SK-N-MC (cell line): ENCODE measurements at regions not wholly inside any gene's neighbourhood (a gene's known extent, or its start where the extent isn't known, plus 50 kb on each side); places are given as distances from the start of the nearest gene placed in this dataset.

Source experiments
- DNase-seq: peaks from one replicate; pipeline ENCODE4 v3.0.0-alpha.2; 2011; ENCODE audit warnings: low read depth, low spot score
- H3K27ac ChIP-seq: fragments of 200-600 bp; sonication (generic); 2 replicates; pipeline ENCODE4 v1.5.1; 2016; ENCODE audit warnings: mixed run types
- H3K36me3 ChIP-seq: fragments of 200-600 bp; sonication (generic); 2 replicates; pipeline ENCODE4 v1.6.1; 2017; ENCODE audit warnings: antibody characterized with exemption, low read length, mixed read lengths; ENCODE audit not compliant: insufficient read depth
- H3K4me3 ChIP-seq: fragments of 200-600 bp; sonication (generic); 2 replicates; pipeline ENCODE4 v1.5.1; 2016
- H3K9ac ChIP-seq: fragments of 200-600 bp; sonication (generic); 2 replicates; pipeline ENCODE4 v1.8.0; 2017; ENCODE audit warnings: mixed run types, mixed read lengths; ENCODE audit not compliant: insufficient read length
- H3K9me3 ChIP-seq: fragments of 200-600 bp; sonication (generic); 2 replicates; pipeline ENCODE4 v1.6.1; 2017; ENCODE audit warnings: low read depth, mild to moderate bottlenecking, antibody characterized with exemption, low read length, moderate library complexity, mixed read lengths
- EZH2 ChIP-seq: fragments of 200-600 bp; sonication (generic); IDR thresholded peaks from one replicate; pipeline ENCODE4 v1.6.1; 2017; ENCODE audit warnings: antibody characterized with exemption
- FOXP2 ChIP-seq: optimal IDR thresholded peaks from 2 replicates; pipeline ENCODE3; 2011; ENCODE audit warnings: mild to moderate bottlenecking, moderate library complexity; ENCODE audit not compliant: insufficient read depth; ENCODE audit errors: extremely low read length, control extremely low read depth
- POLR2AphosphoS5 ChIP-seq: IDR thresholded peaks from 2 replicates; pipeline ENCODE4 v1.6.1; 2012; ENCODE audit warnings: mild to moderate bottlenecking, low read depth, low read length, borderline replicate concordance

DNA sequence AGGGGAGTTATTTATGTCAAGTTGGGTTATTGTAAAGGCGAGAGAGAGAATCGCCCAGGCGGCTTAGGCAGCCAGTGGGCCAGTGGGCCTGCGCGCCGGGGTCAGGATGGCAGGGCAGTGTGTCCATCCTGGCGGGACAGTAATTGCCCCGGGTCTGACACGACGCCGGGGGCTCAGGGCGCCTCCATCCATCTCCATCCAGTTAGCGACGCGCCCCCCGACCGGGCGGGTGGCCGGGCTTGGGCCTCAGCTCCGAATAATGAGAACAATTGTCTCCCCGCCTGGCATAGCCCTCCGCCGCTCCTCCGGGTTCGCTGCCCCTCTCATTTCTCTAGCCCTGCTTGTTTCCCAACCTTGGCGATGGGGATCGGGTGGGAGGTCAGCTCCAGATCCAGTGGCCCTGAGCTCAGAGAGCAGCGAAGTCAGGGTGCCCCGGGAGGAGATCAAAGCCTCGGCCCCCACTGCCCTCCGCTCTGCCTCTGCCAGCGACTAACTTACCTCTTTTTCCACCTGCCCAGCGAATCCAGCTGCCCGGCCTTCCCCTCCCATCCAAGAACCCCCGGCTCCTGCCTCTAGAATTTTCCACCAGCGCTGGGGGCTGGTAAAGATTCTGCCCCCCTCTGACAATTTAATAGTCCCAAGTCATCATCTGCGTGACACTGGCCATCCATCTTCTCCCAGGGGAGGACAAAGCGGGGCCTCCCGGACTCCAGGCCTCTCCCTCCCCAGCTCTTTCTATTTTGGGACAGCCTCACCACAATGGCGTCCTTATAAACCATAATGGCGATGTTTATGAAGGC lies 56.9 kb upstream of the TMEM33 start:
- TF ChIP-seq POLR2AphosphoS5 (no peak), FOXP2 (no peak), EZH2 (no peak)
- no peak for DNase-seq
- H3K4me3 ChIP-seq, result no peak overlapping the region
- H3K27ac ChIP-seq, result no peak overlapping the region
- no peaks in the 10 kb centered on the region for H3K36me3 ChIP-seq
- no peak overlapping the region for H3K9ac ChIP-seq
- H3K9me3 ChIP-seq, result no peaks in the 10 kb centered on the region

DNA sequence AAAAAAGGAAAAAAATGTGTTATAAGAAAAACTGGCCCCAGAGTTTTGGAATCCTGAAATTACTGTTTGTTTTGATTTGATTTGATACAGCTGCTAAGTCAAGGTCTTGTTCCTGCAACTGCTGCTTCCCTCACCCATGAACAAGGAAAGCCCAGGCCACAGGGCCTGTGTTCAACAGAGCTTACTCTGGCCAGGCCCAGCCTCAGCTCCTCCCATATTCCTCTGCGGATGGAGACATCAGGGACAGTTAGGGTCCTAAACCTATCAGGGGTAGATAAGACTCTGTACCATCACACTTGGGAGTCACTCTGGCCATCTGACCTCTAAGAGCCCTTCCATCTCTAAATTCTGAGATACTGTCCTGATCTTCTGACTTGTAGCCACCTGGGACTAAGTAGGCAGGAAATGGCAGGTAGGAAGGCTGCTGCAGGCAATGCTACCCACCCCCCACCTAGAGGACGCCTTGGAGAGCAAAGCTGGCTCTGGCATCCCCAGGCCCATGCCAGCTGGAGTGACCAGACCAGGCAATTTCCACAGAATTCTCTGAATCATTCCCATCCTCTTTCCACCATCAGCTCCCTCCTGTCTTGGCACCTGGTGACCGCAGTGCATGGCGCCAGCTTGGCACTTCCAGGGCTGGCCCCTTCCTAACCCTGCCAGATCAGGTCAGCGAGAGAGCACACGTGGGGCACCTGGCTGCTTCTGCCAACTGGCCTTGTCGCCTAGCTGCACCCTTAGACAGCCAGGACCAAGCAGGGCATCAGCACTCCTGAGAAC lies 58.0 kb upstream of the TMEM33 start:
- H3K9ac ChIP-seq, result no peak overlapping the region
- H3K9me3 ChIP-seq, result no peaks in the 10 kb centered on the region
- H3K27ac ChIP-seq, result no peak overlapping the region
- no peak overlapping the region for H3K4me3 ChIP-seq
- H3K36me3 ChIP-seq, result no peaks in the 10 kb centered on the region
- TF ChIP-seq EZH2 (no peak), POLR2AphosphoS5 (no peak), FOXP2 (no peak)
- no peak for DNase-seq

DNA sequence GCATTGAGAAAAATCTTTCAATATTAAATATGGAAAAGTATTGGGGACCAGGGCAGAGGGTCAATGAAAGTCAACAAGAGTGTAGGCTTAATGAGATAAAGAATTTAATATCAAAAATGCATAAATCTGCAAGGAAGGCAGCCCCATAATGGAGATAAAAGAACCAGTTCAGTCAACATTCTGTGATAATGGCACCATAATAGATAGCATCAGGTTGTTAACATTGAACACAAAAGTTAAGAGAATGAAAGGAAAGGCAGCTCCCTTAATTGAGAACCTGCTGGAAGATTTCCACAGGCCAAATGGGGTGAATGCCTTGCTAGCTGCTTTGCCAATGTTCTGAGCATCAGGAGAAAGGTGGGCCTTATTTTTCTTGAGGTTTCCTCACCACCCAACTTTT lies 60.4 kb upstream of the TMEM33 start:
- H3K4me3 ChIP-seq, result no peak overlapping the region
- no peaks in the 10 kb centered on the region for H3K36me3 ChIP-seq
- no peak overlapping the region for H3K9ac ChIP-seq
- DNase-seq, result no peak
- no peaks in the 10 kb centered on the region for H3K9me3 ChIP-seq
- H3K27ac ChIP-seq, result no peak overlapping the region
- TF ChIP-seq FOXP2 (no peak), POLR2AphosphoS5 (no peak), EZH2 (no peak)

DNA sequence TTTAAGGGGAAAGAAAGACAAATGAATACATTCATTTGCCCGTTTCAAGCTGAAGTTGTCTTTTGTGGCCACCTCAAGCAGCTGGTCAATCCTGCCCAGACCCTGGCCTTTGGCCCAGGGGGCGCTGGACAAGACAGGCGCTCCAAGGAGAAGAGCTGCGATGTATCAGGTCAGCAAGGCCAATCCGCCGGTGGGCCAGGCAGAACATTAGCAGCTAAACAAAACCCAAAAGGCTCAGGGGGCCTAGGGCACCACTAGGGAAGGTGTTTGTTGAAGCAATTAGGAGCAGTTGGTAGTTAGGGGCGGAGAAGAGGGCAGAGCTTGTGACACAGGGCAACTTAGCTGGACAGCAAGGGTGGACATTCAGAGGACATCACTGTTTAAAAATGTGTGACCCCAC lies 60.8 kb upstream of the TMEM33 start:
- DNase-seq, result no peak
- H3K9me3 ChIP-seq, result no peaks in the 10 kb centered on the region
- no peaks in the 10 kb centered on the region for H3K36me3 ChIP-seq
- H3K4me3 ChIP-seq, result no peak overlapping the region
- H3K9ac ChIP-seq, result no peak overlapping the region
- TF ChIP-seq POLR2AphosphoS5 (no peak), EZH2 (no peak)
- H3K27ac ChIP-seq, result no peak overlapping the region

DNA sequence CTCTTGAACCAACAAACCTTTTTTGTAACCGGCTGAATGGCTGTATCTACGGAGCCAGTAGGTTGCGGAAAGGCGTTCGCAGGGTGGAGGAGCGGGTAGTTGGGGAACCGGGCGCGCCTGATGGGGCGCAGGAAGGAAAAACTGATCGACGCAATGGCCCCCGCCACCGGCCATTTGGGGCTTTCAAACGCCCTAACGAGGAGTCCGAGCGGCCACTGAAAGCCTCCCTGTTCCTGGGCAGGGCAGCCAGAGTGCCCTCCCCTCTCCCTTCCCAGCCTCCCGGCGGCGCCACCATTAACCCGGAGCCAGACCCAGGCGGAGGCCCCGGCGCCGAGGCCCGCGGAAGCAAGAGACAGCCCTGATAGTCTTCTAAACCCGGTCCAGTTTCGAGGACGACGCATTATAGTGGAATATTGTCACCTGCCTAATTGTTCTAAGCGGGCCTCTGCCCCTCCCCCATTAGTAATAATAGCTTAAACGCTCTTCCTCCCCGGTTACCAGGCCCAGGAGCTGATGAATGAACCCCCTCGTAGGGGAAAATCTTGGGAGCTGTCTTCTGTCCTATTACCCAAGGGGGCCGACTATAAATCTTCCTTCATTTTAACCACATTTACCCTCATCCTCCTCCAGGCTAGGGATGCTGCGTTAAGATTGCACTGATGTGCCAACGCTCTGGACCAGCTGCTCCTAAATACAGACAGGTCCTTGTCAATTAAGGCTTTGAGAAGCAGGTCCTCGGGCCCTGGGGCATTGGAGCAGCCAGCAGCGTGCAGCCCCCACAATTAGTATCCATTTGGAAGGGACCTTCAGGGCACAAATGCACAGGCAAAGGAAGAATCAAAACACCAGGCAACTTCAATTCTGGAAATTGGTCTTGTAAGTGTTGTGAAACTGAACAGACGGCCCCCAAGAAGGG lies 61.6 kb upstream of the TMEM33 start:
- no peak overlapping the region for H3K27ac ChIP-seq
- H3K9ac ChIP-seq, result no peak overlapping the region
- no peaks in the 10 kb centered on the region for H3K9me3 ChIP-seq
- TF ChIP-seq FOXP2 (no peak), EZH2 (no peak), POLR2AphosphoS5 (no peak)
- no peaks in the 10 kb centered on the region for H3K36me3 ChIP-seq
- DNase-seq, result no peak
- H3K4me3 ChIP-seq, result no peak overlapping the region

DNA sequence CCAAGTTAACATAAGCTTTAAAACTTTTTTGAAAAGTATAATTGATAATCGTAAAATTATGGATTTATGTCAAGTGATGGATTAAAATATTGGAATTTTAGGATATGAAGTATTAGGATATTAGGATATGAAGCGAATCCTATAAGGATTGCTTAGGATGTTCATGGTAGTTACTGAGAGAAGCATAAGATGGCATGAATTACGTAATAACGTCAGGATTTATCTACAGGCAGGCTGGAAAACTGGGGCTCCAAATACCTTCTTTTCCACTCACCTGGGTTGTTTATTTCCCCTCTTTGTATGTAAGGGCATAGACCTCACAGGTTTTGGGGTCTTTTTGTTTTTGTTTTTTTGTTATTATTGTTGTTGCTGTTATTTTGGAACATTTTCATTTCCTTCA lies 65.2 kb upstream of the TMEM33 start:
- Histone ChIP-seq H3K27ac (no peak overlapping the region), H3K9me3 (no peaks in the 10 kb centered on the region), H3K4me3 (no peak overlapping the region), H3K9ac (no peak overlapping the region), H3K36me3 (no peaks in the 10 kb centered on the region)
- TF ChIP-seq EZH2, result no peak
- TF ChIP-seq FOXP2, result no peak
- no peak for TF ChIP-seq POLR2AphosphoS5
- DNase-seq, result no peak

DNA sequence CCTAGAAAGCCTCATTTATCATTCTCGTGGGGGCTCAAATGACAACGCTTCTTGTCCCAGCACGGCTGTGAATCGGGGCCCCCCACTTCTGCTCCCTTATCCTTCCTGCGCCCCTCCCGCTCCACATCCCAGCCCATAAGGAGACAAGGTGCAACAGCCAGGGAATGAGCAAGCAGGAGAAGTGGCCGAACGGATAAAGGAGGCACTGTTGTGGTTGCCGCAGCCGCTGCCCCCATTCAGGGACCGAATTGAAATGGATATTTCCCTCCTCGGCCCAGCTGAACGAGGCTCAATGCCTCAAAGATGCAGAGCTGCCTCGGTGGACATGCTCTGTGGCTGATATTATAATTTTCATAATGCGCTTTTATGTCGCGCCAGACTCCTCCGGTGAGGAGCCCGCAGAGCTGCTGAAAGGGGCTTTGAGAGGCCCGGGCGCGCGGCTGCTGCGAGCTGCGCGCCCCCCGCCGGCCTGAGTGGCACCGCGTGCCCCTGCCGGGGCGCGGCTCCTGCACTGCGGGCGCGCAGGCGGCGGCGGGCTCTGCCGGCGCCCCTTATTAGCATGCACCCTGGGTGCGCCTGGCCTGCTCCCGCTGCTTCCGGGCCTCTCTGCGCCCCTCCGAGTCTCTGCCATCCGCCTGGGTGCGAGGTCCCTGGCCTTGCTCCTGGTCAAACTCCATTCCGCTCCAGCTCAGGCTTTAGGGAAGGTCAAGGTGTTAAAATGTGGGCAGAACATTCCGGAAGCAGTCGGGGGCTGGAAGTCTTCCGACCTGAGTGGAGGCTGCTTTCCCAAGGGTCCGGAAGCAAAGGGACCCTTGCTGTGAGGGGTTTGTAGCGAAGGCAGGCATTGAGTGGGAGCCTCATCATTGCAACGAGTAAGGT lies 68.2 kb upstream of the TMEM33 start:
- no peak for DNase-seq
- Histone ChIP-seq H3K27ac (no peak overlapping the region), H3K9ac (no peak overlapping the region), H3K4me3 (no peak overlapping the region), H3K36me3 (no peaks in the 10 kb centered on the region), H3K9me3 (no peaks in the 10 kb centered on the region)
- TF ChIP-seq EZH2 (no peak), POLR2AphosphoS5 (no peak), FOXP2 (no peak)
